Endodermal cell (in vitro differentiated cells): ENCODE measurements at regions not wholly inside any gene's neighbourhood (a gene's known extent, or its start where the extent isn't known, plus 50 kb on each side); places are given as distances from the start of the nearest gene placed in this dataset.
A peak's percentile ranks its signal among the peaks of the same experiment; 100 is the strongest.

ENCODE experiments used
- DNase-seq: peaks from one replicate; pipeline ENCODE4 v3.0.0-alpha.2; 2017
- H3K27ac ChIP-seq: 2 replicates; pipeline ENCODE4 v1.5.1; 2013; ENCODE audit warnings: mild to moderate bottlenecking, low read depth, low read length, moderate library complexity
- H3K27me3 ChIP-seq: 2 replicates; pipeline ENCODE4 v1.6.1; 2013; ENCODE audit warnings: mild to moderate bottlenecking, low read length, moderate library complexity; ENCODE audit not compliant: insufficient read depth, control insufficient read depth, poor library complexity, severe bottlenecking
- H3K36me3 ChIP-seq: 2 replicates; pipeline ENCODE4 v1.7.0; 2013; ENCODE audit warnings: mild to moderate bottlenecking, low read length, moderate library complexity; ENCODE audit not compliant: control insufficient read depth, insufficient read depth
- H3K4me1 ChIP-seq: one replicate; pipeline ENCODE4 v1.7.0; 2013; ENCODE audit warnings: low read length; ENCODE audit not compliant: control insufficient read depth, insufficient read depth
- H3K4me3 ChIP-seq: 2 replicates; pipeline ENCODE4 v1.5.1; 2013; ENCODE audit warnings: mild to moderate bottlenecking, low read length, moderate library complexity
- H3K9ac ChIP-seq: 2 replicates; pipeline ENCODE4 v1.6.1; 2013; ENCODE audit warnings: mild to moderate bottlenecking, low read length, moderate library complexity; ENCODE audit not compliant: poor library complexity, severe bottlenecking; ENCODE audit errors: extremely low read depth
- H3K9me3 ChIP-seq: 2 replicates; pipeline ENCODE4 v1.6.1; 2013; ENCODE audit warnings: mild to moderate bottlenecking, low read length, moderate library complexity; ENCODE audit not compliant: control insufficient read depth
- H3K27ac Mint-ChIP-seq: 2 replicates; pipeline ENCODE4 v1.8.0; 2020; ENCODE audit warnings: mixed read lengths
- H3K27me3 Mint-ChIP-seq: 2 replicates; pipeline ENCODE4 v1.8.0; 2021; ENCODE audit warnings: mild to moderate bottlenecking, mixed read lengths; ENCODE audit not compliant: insufficient read depth
- H3K36me3 Mint-ChIP-seq: 2 replicates; pipeline ENCODE4 v1.8.0; 2020; ENCODE audit warnings: low read depth, mixed read lengths
- H3K4me1 Mint-ChIP-seq: 2 replicates; pipeline ENCODE4 v1.8.0; 2020; ENCODE audit warnings: mixed read lengths
- H3K4me3 Mint-ChIP-seq: 2 replicates; pipeline ENCODE4 v1.8.0; 2020; ENCODE audit warnings: mild to moderate bottlenecking, moderate library complexity, mixed read lengths
- H3K9me3 Mint-ChIP-seq: 2 replicates; pipeline ENCODE4 v1.8.0; 2020; ENCODE audit warnings: mild to moderate bottlenecking, mixed read lengths
- WGBS, 2 experiments: methylation state at CpG; one replicate each; pipeline versions ENCODE4 v1.1.5 to v1.1.7; 2013; ENCODE audit warnings: missing lambda C conversion rate in 2 of 2, mixed read lengths in 1 of 2; ENCODE audit not compliant: insufficient coverage in 1 of 2, insufficient read length in 1 of 2; 5-methylcytosine and 5-hydroxymethylcytosine counted together
- TF ChIP-seq, protein P1 (sequence below): fragments of 200-600 bp; sonication (generic); conservative IDR thresholded peaks from 2 replicates; pipeline ENCODE4 v1.5.0; 2021; ENCODE audit warnings: antibody characterized with exemption, mild to moderate bottlenecking

DNA sequence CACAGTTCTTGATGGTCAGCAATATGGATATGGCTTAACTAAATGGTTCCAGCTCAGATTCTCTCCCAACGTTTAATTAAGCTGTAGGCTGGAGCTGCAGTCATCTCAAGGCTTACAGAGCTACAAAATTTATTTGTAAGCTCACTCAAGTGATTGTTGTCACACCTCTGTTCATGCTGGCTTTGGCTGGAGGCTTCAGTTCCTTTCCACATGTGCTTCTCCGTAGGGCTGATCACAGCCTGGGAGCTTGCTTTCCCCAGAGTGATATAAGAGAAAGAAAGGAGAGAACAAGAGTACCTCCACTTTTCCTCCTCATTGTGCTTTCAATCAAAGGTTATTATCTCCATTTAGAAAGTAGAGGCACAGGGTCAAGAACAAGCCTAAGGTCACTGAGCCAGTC is 182.7 kb upstream of the KCNN2 start:
- H3K4me1 Mint-ChIP-seq, result peaks cover 9% of the 10 kb centered on the region
- H3K4me3 Mint-ChIP-seq, result no peak overlapping the region
- no peaks in the 10 kb centered on the region for H3K27me3 Mint-ChIP-seq
- no peak overlapping the region for H3K27ac Mint-ChIP-seq
- no peaks in the 10 kb centered on the region for H3K4me1 ChIP-seq
- H3K4me3 ChIP-seq, result no peak overlapping the region
- no peak overlapping the region for H3K9ac ChIP-seq
- no peaks in the 10 kb centered on the region for H3K36me3 ChIP-seq
- TF ChIP-seq, protein P1, sequence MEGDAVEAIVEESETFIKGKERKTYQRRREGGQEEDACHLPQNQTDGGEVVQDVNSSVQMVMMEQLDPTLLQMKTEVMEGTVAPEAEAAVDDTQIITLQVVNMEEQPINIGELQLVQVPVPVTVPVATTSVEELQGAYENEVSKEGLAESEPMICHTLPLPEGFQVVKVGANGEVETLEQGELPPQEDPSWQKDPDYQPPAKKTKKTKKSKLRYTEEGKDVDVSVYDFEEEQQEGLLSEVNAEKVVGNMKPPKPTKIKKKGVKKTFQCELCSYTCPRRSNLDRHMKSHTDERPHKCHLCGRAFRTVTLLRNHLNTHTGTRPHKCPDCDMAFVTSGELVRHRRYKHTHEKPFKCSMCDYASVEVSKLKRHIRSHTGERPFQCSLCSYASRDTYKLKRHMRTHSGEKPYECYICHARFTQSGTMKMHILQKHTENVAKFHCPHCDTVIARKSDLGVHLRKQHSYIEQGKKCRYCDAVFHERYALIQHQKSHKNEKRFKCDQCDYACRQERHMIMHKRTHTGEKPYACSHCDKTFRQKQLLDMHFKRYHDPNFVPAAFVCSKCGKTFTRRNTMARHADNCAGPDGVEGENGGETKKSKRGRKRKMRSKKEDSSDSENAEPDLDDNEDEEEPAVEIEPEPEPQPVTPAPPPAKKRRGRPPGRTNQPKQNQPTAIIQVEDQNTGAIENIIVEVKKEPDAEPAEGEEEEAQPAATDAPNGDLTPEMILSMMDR, result no peak
- no peak overlapping the region for H3K27ac ChIP-seq
- peaks cover 3% of the 10 kb centered on the region for H3K9me3 Mint-ChIP-seq
- WGBS, 2 experiments, result 70 to 79% methylated on average over 1 to 2 of the region's 2 CpGs
- H3K36me3 Mint-ChIP-seq, result no peaks in the 10 kb centered on the region
- H3K27me3 ChIP-seq, result no peaks in the 10 kb centered on the region
- peaks cover 5% of the 10 kb centered on the region for H3K9me3 ChIP-seq
- no peak for DNase-seq

DNA sequence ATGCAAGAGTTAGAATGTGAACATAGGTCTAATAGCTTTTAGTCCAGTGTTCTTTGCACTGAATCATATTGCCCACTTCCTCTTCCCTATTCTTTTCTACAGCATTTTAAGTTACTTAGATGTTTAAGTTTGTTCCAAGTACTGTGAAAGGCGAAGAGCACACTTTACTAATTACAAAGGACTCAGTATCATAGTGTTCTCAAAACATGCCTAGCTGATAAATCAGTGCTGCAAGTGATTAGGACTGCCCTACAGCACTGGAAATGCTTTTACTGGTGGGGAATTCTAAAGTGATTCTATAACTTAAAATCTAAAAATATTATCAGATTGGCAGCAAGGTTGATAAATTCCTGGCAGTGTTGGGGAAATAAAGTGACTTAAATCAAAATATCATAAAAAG is 177.9 kb upstream of the KCNN2 start:
- no peak overlapping the region for H3K27ac ChIP-seq
- H3K36me3 ChIP-seq, result no peaks in the 10 kb centered on the region
- H3K27me3 ChIP-seq, result no peaks in the 10 kb centered on the region
- H3K9ac ChIP-seq, result no peak overlapping the region
- Mint-ChIP-seq H3K4me1 (peaks cover 3% of the 10 kb centered on the region), H3K36me3 (no peaks in the 10 kb centered on the region), H3K27me3 (no peaks in the 10 kb centered on the region), H3K9me3 (peaks cover 3% of the 10 kb centered on the region), H3K27ac (no peak overlapping the region), H3K4me3 (no peak overlapping the region)
- DNase-seq, result no peak
- no peak overlapping the region for H3K4me3 ChIP-seq
- TF ChIP-seq, protein P1, result no peak
- H3K4me1 ChIP-seq, result no peaks in the 10 kb centered on the region
- WGBS, 2 experiments, result 79% methylated on average over 1 of the region's 1 CpG; no CpG with 5 or more reads in 1 of the 2 experiments
- H3K9me3 ChIP-seq, result peaks cover 5% of the 10 kb centered on the region

DNA sequence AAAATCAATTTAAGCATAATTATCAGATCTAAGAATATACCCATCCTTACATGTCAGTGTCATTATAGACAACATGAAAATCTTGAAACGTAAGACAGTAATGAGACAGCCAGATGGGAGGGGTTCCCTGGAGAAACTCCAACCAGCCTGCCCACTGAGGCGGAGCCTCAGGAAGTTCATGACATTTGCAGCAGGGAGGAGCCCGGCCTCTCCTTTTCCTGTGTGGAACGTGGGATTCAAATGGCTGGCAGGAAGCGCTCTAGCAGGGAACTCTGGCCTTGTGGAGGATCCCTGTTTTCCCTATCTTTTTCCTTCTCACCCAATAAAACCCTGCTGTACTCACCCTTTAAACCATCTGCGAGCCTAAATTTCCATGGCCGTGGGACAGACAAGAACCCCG is 176.6 kb upstream of the KCNN2 start:
- H3K36me3 Mint-ChIP-seq, result no peaks in the 10 kb centered on the region
- H3K4me1 Mint-ChIP-seq, result no peaks in the 10 kb centered on the region
- H3K4me3 ChIP-seq, result no peak overlapping the region
- H3K27ac Mint-ChIP-seq, result no peak overlapping the region
- peaks cover 3% of the 10 kb centered on the region for H3K9me3 Mint-ChIP-seq
- H3K4me3 Mint-ChIP-seq, result no peak overlapping the region
- H3K36me3 ChIP-seq, result no peaks in the 10 kb centered on the region
- H3K4me1 ChIP-seq, result no peaks in the 10 kb centered on the region
- no peak overlapping the region for H3K27ac ChIP-seq
- H3K27me3 ChIP-seq, result no peaks in the 10 kb centered on the region
- peaks cover 5% of the 10 kb centered on the region for H3K9me3 ChIP-seq
- H3K27me3 Mint-ChIP-seq, result no peaks in the 10 kb centered on the region
- peak; percentile 66 for DNase-seq
- TF ChIP-seq, protein P1, result no peak
- H3K9ac ChIP-seq, result no peak overlapping the region
- 90 to 96% methylated on average over 5 to 8 of the region's 8 CpGs for WGBS, 2 experiments
